HFFc6 (cell line): ENCODE measurements at regions not wholly inside any gene's neighbourhood (a gene's known extent, or its start where the extent isn't known, plus 50 kb on each side); places are given as distances from the start of the nearest gene placed in this dataset.

Experiments used
- DNase-seq: peaks from one replicate; pipeline ENCODE4 v3.0.0-alpha.2; 2018
- H3K27ac Mint-ChIP-seq: 2 replicates; pipeline ENCODE4 v1.8.0; 2020; ENCODE audit warnings: mild to moderate bottlenecking, mixed read lengths
- H3K27me3 Mint-ChIP-seq: 2 replicates; pipeline ENCODE4 v1.8.0; 2021; ENCODE audit warnings: mild to moderate bottlenecking, moderate library complexity, mixed read lengths; ENCODE audit not compliant: insufficient read depth
- H3K36me3 Mint-ChIP-seq: 2 replicates; pipeline ENCODE4 v1.8.0; 2021; ENCODE audit warnings: low read depth, mixed read lengths
- H3K4me1 Mint-ChIP-seq: 2 replicates; pipeline ENCODE4 v1.8.0; 2020; ENCODE audit warnings: low read depth, mixed read lengths
- H3K4me3 Mint-ChIP-seq: 2 replicates; pipeline ENCODE4 v1.8.0; 2020; ENCODE audit warnings: mild to moderate bottlenecking, moderate library complexity, mixed read lengths
- H3K9me3 Mint-ChIP-seq: 2 replicates; pipeline ENCODE4 v1.8.0; 2020; ENCODE audit warnings: mild to moderate bottlenecking, mixed read lengths
- TF ChIP-seq, protein P1 (sequence below): fragments of 200-600 bp; sonication (generic); IDR thresholded peaks from 2 replicates; pipeline ENCODE4 v1.5.0; 2021; ENCODE audit warnings: antibody characterized with exemption, mild to moderate bottlenecking

DNA sequence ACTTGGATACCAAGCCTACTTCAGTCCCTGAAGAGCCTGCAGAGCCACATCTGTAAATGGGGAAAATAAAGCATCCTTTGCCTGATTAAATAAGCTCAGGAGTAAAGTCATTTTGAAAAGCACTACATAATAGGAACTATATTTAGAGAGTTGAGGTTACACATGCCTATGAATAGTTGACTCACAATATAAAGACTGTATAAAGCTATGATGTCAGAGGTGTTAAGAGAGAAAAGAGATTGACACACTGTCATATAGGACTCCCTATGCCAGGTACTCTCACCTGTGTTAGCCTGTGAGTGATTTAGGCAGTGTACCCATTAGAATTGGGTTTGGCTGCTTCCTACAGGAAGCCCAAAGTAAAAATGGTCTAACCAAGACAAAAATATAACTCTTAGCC, 87.7 kb upstream of the CRHR1 start:
- TF ChIP-seq, protein P1, sequence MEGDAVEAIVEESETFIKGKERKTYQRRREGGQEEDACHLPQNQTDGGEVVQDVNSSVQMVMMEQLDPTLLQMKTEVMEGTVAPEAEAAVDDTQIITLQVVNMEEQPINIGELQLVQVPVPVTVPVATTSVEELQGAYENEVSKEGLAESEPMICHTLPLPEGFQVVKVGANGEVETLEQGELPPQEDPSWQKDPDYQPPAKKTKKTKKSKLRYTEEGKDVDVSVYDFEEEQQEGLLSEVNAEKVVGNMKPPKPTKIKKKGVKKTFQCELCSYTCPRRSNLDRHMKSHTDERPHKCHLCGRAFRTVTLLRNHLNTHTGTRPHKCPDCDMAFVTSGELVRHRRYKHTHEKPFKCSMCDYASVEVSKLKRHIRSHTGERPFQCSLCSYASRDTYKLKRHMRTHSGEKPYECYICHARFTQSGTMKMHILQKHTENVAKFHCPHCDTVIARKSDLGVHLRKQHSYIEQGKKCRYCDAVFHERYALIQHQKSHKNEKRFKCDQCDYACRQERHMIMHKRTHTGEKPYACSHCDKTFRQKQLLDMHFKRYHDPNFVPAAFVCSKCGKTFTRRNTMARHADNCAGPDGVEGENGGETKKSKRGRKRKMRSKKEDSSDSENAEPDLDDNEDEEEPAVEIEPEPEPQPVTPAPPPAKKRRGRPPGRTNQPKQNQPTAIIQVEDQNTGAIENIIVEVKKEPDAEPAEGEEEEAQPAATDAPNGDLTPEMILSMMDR, result no peak
- H3K36me3 Mint-ChIP-seq, result no peaks in the 10 kb centered on the region
- peaks cover 20% of the 10 kb centered on the region for H3K27me3 Mint-ChIP-seq
- H3K9me3 Mint-ChIP-seq, result no peaks in the 10 kb centered on the region
- no peak overlapping the region for H3K4me3 Mint-ChIP-seq
- no peaks in the 10 kb centered on the region for H3K4me1 Mint-ChIP-seq
- DNase-seq, result no peak
- H3K27ac Mint-ChIP-seq, result no peak overlapping the region

- DNase-seq, result no peak
- TF ChIP-seq, protein P1, result no peak
- Mint-ChIP-seq H3K27me3 (peaks cover 19% of the 10 kb centered on the region), H3K9me3 (no peaks in the 10 kb centered on the region), H3K4me3 (no peak overlapping the region), H3K36me3 (no peaks in the 10 kb centered on the region), H3K4me1 (no peaks in the 10 kb centered on the region), H3K27ac (no peak overlapping the region)
These were observed 87.0 kb upstream of the CRHR1 start for GRCh38 chr17:45697076-45697475.

DNA sequence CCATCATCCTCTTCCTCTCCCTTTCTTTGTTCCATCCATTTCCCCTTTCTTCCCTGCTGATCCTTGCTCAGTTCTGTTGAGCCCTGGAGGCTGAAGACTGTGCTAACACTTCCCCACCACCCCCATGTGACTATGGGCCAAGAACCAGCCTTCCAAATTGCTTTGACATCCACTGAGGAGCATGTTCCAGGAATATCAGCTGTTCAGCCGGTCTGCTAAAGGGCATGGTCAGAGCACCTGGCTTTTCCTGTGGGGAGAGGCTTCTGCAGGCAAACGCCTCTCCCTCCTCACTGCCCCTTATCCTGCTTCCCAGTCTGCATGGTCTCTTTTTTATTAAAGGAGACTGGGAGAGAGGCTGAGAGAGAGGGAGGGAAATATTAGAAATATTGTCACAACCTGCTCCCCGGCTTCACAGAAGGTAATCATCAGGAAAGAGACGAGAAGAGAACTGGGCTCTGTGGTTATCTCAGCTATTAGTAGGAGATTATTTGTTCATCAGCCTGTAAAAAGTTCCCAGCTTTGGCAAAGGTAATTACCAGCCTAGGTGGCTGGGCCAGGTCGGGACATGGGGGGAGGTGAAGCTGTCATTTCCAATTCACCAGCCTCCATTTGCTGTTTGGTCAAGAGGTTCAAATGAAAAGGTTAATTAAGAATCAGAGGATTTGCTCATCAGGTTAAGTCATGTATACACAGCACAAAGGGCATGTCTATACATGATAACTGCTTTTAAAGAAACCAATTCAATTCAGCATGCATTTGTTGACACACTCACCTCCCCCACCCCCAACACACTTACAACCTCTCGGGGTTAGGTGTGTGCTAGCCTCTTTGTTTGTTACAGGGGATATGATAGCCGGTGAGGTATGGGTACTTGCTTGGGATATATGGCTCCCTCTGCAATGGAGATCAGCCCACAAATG, 83.7 kb upstream of the CRHR1 start:
- Mint-ChIP-seq H3K9me3 (no peaks in the 10 kb centered on the region), H3K36me3 (no peaks in the 10 kb centered on the region), H3K4me1 (peaks cover 5% of the 10 kb centered on the region), H3K27ac (no peak overlapping the region), H3K27me3 (peaks cover 25% of the 10 kb centered on the region), H3K4me3 (no peak overlapping the region)
- TF ChIP-seq, protein P1, result no peak
- DNase-seq, result no peak

DNA sequence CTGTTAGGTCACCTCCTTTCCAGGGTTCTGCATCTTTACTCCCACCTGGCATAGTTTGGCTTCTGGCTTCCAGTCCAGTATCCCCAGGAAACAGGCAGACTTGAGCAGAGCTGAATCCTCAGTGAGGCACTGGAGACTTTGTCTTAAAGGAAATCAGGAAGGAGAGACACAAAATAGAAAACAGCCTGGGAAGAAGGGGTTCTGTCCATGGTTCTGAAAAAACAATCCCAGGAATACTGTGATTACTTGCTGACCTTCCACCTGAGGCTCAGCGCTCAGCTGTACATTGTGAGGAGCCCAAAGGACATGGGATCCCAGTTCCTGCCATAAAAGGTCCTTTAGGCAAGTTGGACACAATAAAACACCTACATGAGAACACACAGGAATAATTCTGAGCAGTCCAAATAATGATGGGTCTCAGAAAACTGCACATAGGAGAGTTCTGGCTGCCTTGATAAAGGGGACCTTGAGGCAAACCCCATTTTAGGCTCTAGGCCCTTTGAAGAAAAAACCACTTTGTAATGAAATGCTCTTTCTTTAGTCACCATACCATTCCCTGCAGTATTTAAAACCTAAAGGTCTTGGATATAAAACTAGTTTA, 81.4 kb upstream of the CRHR1 start:
- H3K27ac Mint-ChIP-seq, result no peak overlapping the region
- TF ChIP-seq, protein P1, result no peak
- DNase-seq, result peak; percentile 6
- peaks cover 33% of the 10 kb centered on the region for H3K27me3 Mint-ChIP-seq
- no peak overlapping the region for H3K4me3 Mint-ChIP-seq
- H3K36me3 Mint-ChIP-seq, result no peaks in the 10 kb centered on the region
- peaks cover 11% of the 10 kb centered on the region for H3K4me1 Mint-ChIP-seq
- no peaks in the 10 kb centered on the region for H3K9me3 Mint-ChIP-seq

GRCh38 chr17:45703348-45703747, 80.8 kb upstream of the CRHR1 start:
- Mint-ChIP-seq H3K27me3 (peaks cover 30% of the 10 kb centered on the region), H3K4me3 (no peak overlapping the region), H3K27ac (no peak overlapping the region), H3K9me3 (no peaks in the 10 kb centered on the region), H3K4me1 (peaks cover 11% of the 10 kb centered on the region), H3K36me3 (no peaks in the 10 kb centered on the region)
- DNase-seq, result no peak
- TF ChIP-seq, protein P1, result no peak
